GM21515 (cell line): ENCODE measurements at regions not wholly inside any gene's neighbourhood (a gene's known extent, or its start where the extent isn't known, plus 50 kb on each side); places are given as distances from the start of the nearest gene placed in this dataset.

Experiments used
- ATAC-seq: cut with Tn5 transposase; IDR thresholded peaks from one replicate; pipeline ENCODE4 v1.9.1; 2021; ENCODE audit not compliant: unreplicated experiment

GRCh38 chr1:172946814-172947507 is 103.8 kb downstream of the TNFSF18 start:
- ATAC-seq: no peak

- no peak for ATAC-seq
These were observed 102.3 kb downstream of the TNFSF18 start for GRCh38 chr1:172948457-172948856.

GRCh38 chr1:172949096-172949495 is 101.6 kb downstream of the TNFSF18 start:
- no peak for ATAC-seq

GRCh38 chr1:172950528-172950927 is 100.2 kb downstream of the TNFSF18 start:
- ATAC-seq: no peak

GRCh38 chr1:172951730-172952365 is 98.9 kb downstream of the TNFSF18 start:
- no peak for ATAC-seq

GRCh38 chr1:172952516-172952915 is 98.2 kb downstream of the TNFSF18 start:
- no peak for ATAC-seq

- ATAC-seq: no peak
These were observed 96.1 kb downstream of the TNFSF18 start for GRCh38 chr1:172954476-172955150.

GRCh38 chr1:172955161-172955815 is 95.5 kb downstream of the TNFSF18 start:
- ATAC-seq: no peak

- no peak for ATAC-seq
These were observed 93.9 kb downstream of the TNFSF18 start for GRCh38 chr1:172956871-172957270.

GRCh38 chr1:172957491-172957890 is 93.2 kb downstream of the TNFSF18 start:
- ATAC-seq: no peak

- no peak for ATAC-seq
These were observed 91.2 kb downstream of the TNFSF18 start for GRCh38 chr1:172959571-172959970.

GRCh38 chr1:172960019-172960418 is 90.7 kb downstream of the TNFSF18 start:
- ATAC-seq: no peak

GRCh38 chr1:172960454-172961208 is 90.1 kb downstream of the TNFSF18 start:
- no peak for ATAC-seq

GRCh38 chr1:172964864-172965263 is 85.9 kb downstream of the TNFSF18 start:
- ATAC-seq: no peak

GRCh38 chr1:172966844-172967540 is 83.7 kb downstream of the TNFSF18 start:
- ATAC-seq: no peak

GRCh38 chr1:172967936-172968335 is 82.8 kb downstream of the TNFSF18 start:
- no peak for ATAC-seq

GRCh38 chr1:172969611-172970010 is 81.1 kb downstream of the TNFSF18 start:
- no peak for ATAC-seq

GRCh38 chr1:172970186-172970585 is 80.6 kb downstream of the TNFSF18 start:
- ATAC-seq: no peak

- ATAC-seq: no peak
These were observed 79.5 kb downstream of the TNFSF18 start for GRCh38 chr1:172971241-172971640.

- no peak for ATAC-seq
These were observed 78.5 kb downstream of the TNFSF18 start for GRCh38 chr1:172972258-172972657.
